ENCODE measurements at regions not wholly inside any gene's neighbourhood (a gene's known extent, or its start where the extent isn't known, plus 50 kb on each side); places are given as distances from the start of the nearest gene placed in this dataset.
A peak's percentile ranks its signal among the peaks of the same experiment; 100 is the strongest.

GRCh38 chr1:116819081-116819480 lies 64.9 kb downstream of the CD2 start:
- intact Hi-C loops (cut with DNase I) = no loop called here
- DNase-seq (no peak), ATAC-seq (no peak)

GRCh38 chr1:116820369-116820768 lies 66.1 kb downstream of the CD2 start:
- peak; percentile 15 to 90 for ATAC-seq
- peak; percentile 77 for DNase-seq
- intact Hi-C loops (cut with DNase I) = no loop called here

DNA sequence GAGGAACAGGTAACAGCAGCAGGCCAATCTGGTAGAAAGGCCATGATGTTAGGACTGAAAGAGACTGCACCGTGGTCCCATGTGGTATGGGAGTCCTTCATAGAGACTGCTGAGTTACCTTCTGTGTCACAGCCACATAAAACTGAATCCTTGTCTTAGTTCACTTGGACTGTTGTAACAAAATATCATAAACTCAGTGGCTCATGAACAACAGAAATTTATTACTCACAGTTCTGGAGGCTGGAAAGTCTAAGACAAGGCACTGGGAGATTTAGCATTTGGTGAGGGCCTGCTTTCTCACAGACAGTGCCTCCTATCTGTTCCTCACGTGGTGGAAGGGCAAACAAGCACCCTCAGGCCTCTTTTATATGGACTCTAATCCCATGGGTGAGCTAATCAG lies 67.5 kb downstream of the CD2 start:
- DNase-seq = no peak
- intact Hi-C loops (cut with DNase I) = no loop called here
- no peak for ATAC-seq

DNA sequence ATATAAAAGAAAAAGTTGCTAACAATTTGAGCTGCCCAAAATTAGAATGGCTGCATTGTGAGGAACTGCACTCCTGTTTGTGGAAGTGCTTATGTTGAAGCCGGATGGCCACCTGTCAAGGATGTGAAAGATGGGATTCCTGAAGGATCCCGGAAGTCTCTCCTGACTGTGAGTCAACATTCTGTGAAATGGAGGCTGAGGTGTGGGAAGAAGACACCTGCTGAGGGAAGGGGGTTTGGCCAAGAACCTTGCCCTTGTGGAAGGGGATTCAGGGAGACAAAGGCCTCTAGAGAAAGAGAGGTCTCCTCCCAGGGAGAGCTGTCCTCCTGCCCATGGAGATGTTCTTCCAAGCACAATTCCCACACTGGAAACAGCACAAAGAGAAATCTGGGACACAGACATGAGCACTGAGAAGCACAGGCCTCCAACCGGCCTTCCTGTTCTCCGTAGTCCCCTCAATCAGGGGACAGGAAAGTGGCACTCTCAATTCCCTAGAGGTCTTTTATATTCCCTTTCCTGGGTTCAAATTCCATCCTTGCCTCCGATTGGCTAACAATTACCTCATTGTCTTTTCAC lies 70.5 kb downstream of the CD2 start:
- DNase-seq = no peak
- intact Hi-C loops (cut with DNase I) = no loop called here
- no peak for ATAC-seq

GRCh38 chr1:116825207-116825719 lies 71.0 kb downstream of the CD2 start:
- ATAC-seq = peak; percentile 86 to 89
- DNase-seq = peak; percentile 48
- intact Hi-C loops (cut with DNase I) = no loop called here

GRCh38 chr1:116825720-116826438 lies 71.6 kb downstream of the CD2 start:
- ATAC-seq = peak; percentile 45 to 62
- intact Hi-C loops (cut with DNase I) = no loop called here

DNA sequence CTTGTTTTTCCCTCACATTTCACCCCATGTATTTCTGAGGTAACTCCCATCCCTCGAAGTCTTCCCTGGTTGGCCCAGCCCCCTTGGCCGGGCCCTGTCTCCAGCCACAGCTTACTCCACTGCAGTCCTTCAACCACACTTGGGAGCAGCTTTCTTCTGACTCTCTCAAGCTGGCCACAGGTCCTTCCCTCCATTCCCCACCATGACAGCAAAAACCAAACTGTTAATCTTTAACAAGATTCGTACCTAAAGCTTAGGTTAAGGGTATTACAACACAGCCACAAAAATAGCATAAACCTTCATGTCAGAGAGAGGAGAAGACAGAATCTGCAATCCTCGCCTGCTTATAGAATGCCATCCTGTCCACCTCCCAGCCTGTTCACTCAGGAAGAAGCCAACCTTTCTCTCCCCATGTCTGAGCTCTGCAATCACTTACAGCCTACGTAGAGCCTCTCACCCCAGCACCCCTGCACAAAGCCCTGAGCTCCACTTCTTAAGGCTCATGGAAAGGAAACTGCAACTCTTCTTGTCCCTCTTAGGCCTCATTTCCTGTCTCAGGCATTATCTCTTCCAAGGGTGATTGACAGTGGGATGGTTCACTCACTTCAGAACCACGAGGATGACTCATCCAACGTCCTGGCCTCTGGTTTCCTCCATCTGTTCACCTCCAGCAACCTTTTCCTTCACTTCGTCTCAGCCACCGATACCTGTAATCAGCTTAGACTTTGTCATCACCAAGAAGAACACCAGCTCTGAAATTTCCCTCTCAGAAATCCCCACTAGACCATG lies 72.8 kb downstream of the CD2 start:
- DNase-seq = no peak
- intact Hi-C loops (cut with DNase I) = no loop called here
- peak in 1 of 2 donors; percentile 78 for ATAC-seq

More at GRCh38 chr1:116825720-116826438, 71.6 kb downstream of the CD2 start:
- no peak for DNase-seq

GRCh38 chr1:116827607-116828105 lies 73.4 kb downstream of the CD2 start:
- DNase-seq (no peak), ATAC-seq (no peak)
- intact Hi-C loops (cut with DNase I) = no loop called here

- no peak for DNase-seq
- no peak for ATAC-seq
- intact Hi-C loops (cut with DNase I) = no loop called here
These were observed 77.3 kb upstream of the PTGFRN start for GRCh38 chr1:116832308-116832931.

- no peak for ATAC-seq
- intact Hi-C loops (cut with DNase I) = no loop called here
- no peak for DNase-seq
These were observed 76.7 kb upstream of the PTGFRN start for GRCh38 chr1:116832932-116833578.

DNA sequence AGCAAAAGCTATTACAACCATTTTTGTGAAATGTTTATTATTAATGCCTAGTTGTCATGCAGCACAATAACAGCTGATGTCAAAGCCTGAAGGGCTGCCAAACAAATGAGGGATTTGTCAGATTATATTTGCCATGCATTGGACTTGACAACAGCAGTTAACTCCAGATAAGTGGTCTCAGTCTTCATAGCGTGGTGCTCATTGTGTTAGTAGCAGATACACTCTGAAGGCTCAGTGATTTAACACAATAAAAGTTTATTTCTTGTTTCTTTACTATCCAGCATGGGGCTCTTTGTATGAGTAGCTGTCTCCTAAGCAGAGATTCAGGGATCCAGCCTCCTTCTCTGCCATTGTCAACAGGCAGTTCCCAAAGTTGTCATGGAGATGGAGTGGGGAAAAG lies 76.0 kb upstream of the PTGFRN start:
- DNase-seq (no peak), ATAC-seq (no peak)
- intact Hi-C loops (cut with DNase I) = no loop called here

GRCh38 chr1:116834595-116834994 lies 75.1 kb upstream of the PTGFRN start:
- no peak for DNase-seq
- ATAC-seq = no peak
- intact Hi-C loops (cut with DNase I) = no loop called here

DNA sequence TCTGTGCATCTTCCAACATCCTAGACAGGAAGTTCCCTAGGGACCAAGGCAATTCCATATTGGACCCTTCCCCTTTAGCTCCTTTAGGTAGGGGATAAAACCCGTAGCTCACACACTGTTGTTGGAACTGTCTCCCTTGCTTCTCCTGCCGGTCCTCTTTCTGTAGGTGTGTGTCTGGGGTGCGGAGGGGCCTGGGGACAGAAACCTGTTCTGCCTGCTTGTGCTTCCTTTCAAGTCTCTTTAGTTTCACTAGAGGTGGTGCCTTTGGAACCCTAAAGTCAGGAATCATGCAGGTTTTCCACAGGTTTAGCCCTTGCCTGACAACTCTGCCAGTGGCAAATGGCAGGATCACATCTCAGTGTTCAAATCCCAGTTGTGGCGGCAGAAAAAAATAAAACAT lies 74.6 kb upstream of the PTGFRN start:
- intact Hi-C loops (cut with DNase I) = no loop called here
- DNase-seq = no peak
- ATAC-seq = no peak

- DNase-seq (no peak), ATAC-seq (no peak)
- intact Hi-C loops (cut with DNase I) = no loop called here
These were observed 73.6 kb upstream of the PTGFRN start for GRCh38 chr1:116836099-116836498.

DNA sequence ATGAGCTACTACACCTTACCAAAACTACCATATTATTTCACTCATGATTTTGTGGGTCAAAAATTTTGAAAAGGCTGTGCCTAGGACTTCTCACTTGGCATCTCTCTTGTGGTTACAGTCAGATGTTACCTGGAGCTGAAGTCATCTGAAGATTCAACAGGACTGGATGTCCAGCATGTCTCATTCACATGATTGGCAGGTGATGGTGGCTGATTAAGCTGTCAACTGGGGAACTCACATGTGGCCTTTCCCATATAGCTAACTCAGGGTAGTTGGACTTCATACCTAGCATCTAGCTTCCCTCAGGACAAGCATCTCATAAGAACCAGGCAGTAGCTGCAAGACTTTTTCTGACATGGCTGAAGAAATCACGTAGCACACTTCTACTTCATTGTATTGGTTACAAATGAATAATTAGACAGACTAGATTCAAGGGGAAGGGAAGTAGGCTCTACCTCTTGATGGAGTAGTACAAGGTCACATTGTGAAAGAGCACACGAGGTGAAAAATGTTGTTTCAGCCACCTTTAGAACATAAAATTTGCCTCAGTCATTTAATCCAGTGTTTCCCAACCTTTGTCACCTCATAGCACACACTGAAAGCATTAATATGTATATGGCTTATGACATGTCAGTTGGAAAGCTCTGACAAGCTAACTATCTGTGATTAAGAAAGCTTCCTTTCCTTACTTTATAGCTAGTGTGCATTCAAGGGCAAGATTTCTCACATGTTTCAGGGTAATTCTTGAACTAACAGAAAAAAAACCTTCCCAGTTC lies 68.0 kb upstream of the PTGFRN start:
- DNase-seq (no peak), ATAC-seq (no peak)
- intact Hi-C loops (cut with DNase I) = no loop called here

GRCh38 chr1:116842654-116843053 lies 67.1 kb upstream of the PTGFRN start:
- DNase-seq = no peak
- intact Hi-C loops (cut with DNase I) = no loop called here
- ATAC-seq = no peak

GRCh38 chr1:116844775-116845174 lies 64.9 kb upstream of the PTGFRN start:
- intact Hi-C loops (cut with DNase I) = no loop called here
- DNase-seq = no peak
- ATAC-seq = no peak

DNA sequence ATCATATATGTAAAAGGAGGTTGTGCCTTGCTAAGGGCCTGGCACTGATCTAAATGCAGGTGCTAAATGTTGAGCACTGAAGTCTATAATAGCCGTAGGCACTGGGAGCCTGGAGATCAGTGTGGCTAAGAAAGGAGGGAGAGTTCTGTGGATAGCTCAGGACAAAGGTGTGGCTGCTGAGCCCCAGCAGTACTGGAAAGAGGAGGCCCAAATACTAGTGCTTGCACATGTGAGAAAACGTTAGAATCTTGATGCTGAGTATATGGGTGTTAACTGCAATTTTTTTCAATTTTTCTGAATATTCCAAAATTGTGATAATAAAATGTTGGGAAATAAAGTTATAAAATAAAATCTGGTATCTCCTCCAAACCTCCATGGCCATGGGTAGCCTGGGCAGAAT lies 62.5 kb upstream of the PTGFRN start:
- no peak for DNase-seq
- ATAC-seq = peak in 1 of 2 donors; percentile 12
- intact Hi-C loops (cut with DNase I) = no loop called here

Data from left cardiac atrium (tissue), 4 donors.